ENCODE measurements at regions not wholly inside any gene's neighbourhood (a gene's known extent, or its start where the extent isn't known, plus 50 kb on each side); places are given as distances from the start of the nearest gene placed in this dataset.

GRCh38 chr22:27546157-27546935, 255.2 kb downstream of the MN1 start:
- no peaks in the 10 kb centered on the region for H3K9me3 ChIP-seq (replicated peaks; ENCODE audit: insufficient read depth, low read length)
- H3K27ac ChIP-seq (ENCODE audit: low read length): no peak overlapping the region
- no peaks in the 10 kb centered on the region for H4K20me1 ChIP-seq (ENCODE audit: insufficient read depth, low read length)
- no peaks in the 10 kb centered on the region for H3K4me1 ChIP-seq (ENCODE audit: low read length)
- no peak overlapping the region for H3K4me3 ChIP-seq (ENCODE audit: low read length)
- peaks cover 70% of the 10 kb centered on the region for H3K27me3 ChIP-seq (replicated peaks; ENCODE audit: insufficient read depth, low read length)
- H3K79me2 ChIP-seq (ENCODE audit: low read length): no peaks in the 10 kb centered on the region
- TF ChIP-seq CTCF (IDR thresholded peaks at IDR 0.05; ENCODE audit: low read length) (no peak), EZH2phosphoT487 (IDR thresholded peaks at IDR 0.05; ENCODE audit: low read length) (no peak), EZH2 (optimal IDR thresholded peaks at IDR 0.05; ENCODE audit: low read depth, low read length) (no peak)
- H2AFZ ChIP-seq (ENCODE audit: low read length): no peak overlapping the region
- DNase-seq: no peak
- no peaks in the 10 kb centered on the region for H3F3A ChIP-seq (ENCODE audit: insufficient read depth, low read length)
- H3K9me2 ChIP-seq (replicated peaks; ENCODE audit: insufficient read depth, low read length): no peaks in the 10 kb centered on the region
- H3K9ac ChIP-seq (ENCODE audit: low read length): no peak overlapping the region
- no peak overlapping the region for H3K4me2 ChIP-seq (ENCODE audit: low read depth, low read length)
- H3K36me3 ChIP-seq (replicated peaks; ENCODE audit: insufficient read depth, low read length): no peaks in the 10 kb centered on the region

GRCh38 chr22:27551402-27551801, 250.2 kb downstream of the MN1 start:
- Histone ChIP-seq H3K9ac (ENCODE audit: low read length) (no peak overlapping the region), H3K27ac (ENCODE audit: low read length) (no peak overlapping the region), H3K79me2 (ENCODE audit: low read length) (no peaks in the 10 kb centered on the region), H3K36me3 (replicated peaks; ENCODE audit: insufficient read depth, low read length) (no peaks in the 10 kb centered on the region), H3K4me1 (ENCODE audit: low read length) (no peaks in the 10 kb centered on the region), H3K4me2 (ENCODE audit: low read depth, low read length) (no peak overlapping the region), H2AFZ (ENCODE audit: low read length) (no peak overlapping the region), H4K20me1 (ENCODE audit: insufficient read depth, low read length) (no peaks in the 10 kb centered on the region), H3K4me3 (ENCODE audit: low read length) (no peak overlapping the region), H3K27me3 (replicated peaks; ENCODE audit: insufficient read depth, low read length) (peaks cover 67% of the 10 kb centered on the region), H3F3A (ENCODE audit: insufficient read depth, low read length) (no peaks in the 10 kb centered on the region), H3K9me3 (replicated peaks; ENCODE audit: insufficient read depth, low read length) (no peaks in the 10 kb centered on the region), H3K9me2 (replicated peaks; ENCODE audit: insufficient read depth, low read length) (no peaks in the 10 kb centered on the region)
- TF ChIP-seq EZH2phosphoT487 (IDR thresholded peaks at IDR 0.05; ENCODE audit: low read length) (no peak), CTCF (IDR thresholded peaks at IDR 0.05; ENCODE audit: low read length) (no peak), EZH2 (optimal IDR thresholded peaks at IDR 0.05; ENCODE audit: low read depth, low read length) (no peak)
- no peak for DNase-seq

- no peaks in the 10 kb centered on the region for H3K4me1 ChIP-seq (ENCODE audit: low read length)
- no peak overlapping the region for H3K4me2 ChIP-seq (ENCODE audit: low read depth, low read length)
- no peak overlapping the region for H2AFZ ChIP-seq (ENCODE audit: low read length)
- no peak overlapping the region for H3K9ac ChIP-seq (ENCODE audit: low read length)
- no peak for DNase-seq
- H3F3A ChIP-seq (ENCODE audit: insufficient read depth, low read length): no peaks in the 10 kb centered on the region
- TF ChIP-seq EZH2 (optimal IDR thresholded peaks at IDR 0.05; ENCODE audit: low read depth, low read length) (no peak), EZH2phosphoT487 (IDR thresholded peaks at IDR 0.05; ENCODE audit: low read length) (no peak), CTCF (IDR thresholded peaks at IDR 0.05; ENCODE audit: low read length) (no peak)
- H3K36me3 ChIP-seq (replicated peaks; ENCODE audit: insufficient read depth, low read length): no peaks in the 10 kb centered on the region
- no peak overlapping the region for H3K4me3 ChIP-seq (ENCODE audit: low read length)
- no peaks in the 10 kb centered on the region for H4K20me1 ChIP-seq (ENCODE audit: insufficient read depth, low read length)
- H3K9me3 ChIP-seq (replicated peaks; ENCODE audit: insufficient read depth, low read length): no peaks in the 10 kb centered on the region
- H3K9me2 ChIP-seq (replicated peaks; ENCODE audit: insufficient read depth, low read length): no peaks in the 10 kb centered on the region
- H3K27me3 ChIP-seq (replicated peaks; ENCODE audit: insufficient read depth, low read length): peaks cover 71% of the 10 kb centered on the region
- H3K79me2 ChIP-seq (ENCODE audit: low read length): no peaks in the 10 kb centered on the region
- no peak overlapping the region for H3K27ac ChIP-seq (ENCODE audit: low read length)
Measured at GRCh38 chr22:27552176-27552575, 249.4 kb downstream of the MN1 start.

All from MM.1S (cell line).